ENCODE measurements at regions not wholly inside any gene's neighbourhood (a gene's known extent, or its start where the extent isn't known, plus 50 kb on each side); places are given as distances from the start of the nearest gene placed in this dataset.

DNA sequence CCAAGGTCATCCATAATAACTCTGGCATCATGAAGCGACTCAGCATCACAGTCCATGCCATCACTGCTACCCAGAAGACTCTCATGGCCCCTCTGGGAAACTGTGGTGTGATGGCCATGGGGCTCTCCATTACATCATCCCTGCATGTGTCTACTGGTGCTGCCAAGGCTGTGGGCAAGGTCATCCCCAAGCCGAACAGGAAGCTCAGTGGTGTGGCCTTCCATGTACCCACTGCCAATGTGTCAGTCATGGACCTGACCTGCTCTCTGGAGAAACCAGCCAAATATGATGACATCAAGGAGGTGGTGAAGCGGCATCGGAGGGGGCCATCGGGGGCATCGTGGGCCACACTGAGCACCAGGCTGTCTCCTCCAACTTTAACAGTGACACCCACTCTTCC, 65.1 kb upstream of the ARHGAP29 start:
- Histone ChIP-seq H3K4me3 (no peak overlapping the region), H3K9me3 (no peaks in the 10 kb centered on the region), H3K27me3 (no peaks in the 10 kb centered on the region), H3K27ac (replicated peaks in 1 of 4) (no peak overlapping the region), H3K4me1 (peaks cover 14 to 47% (median 22%) of the 10 kb centered on the region in 4 donors), H3K36me3 (no peaks in the 10 kb centered on the region)
- intact Hi-C loops (cut with DNase I): no loop called here
- TF ChIP-seq, protein P1, sequence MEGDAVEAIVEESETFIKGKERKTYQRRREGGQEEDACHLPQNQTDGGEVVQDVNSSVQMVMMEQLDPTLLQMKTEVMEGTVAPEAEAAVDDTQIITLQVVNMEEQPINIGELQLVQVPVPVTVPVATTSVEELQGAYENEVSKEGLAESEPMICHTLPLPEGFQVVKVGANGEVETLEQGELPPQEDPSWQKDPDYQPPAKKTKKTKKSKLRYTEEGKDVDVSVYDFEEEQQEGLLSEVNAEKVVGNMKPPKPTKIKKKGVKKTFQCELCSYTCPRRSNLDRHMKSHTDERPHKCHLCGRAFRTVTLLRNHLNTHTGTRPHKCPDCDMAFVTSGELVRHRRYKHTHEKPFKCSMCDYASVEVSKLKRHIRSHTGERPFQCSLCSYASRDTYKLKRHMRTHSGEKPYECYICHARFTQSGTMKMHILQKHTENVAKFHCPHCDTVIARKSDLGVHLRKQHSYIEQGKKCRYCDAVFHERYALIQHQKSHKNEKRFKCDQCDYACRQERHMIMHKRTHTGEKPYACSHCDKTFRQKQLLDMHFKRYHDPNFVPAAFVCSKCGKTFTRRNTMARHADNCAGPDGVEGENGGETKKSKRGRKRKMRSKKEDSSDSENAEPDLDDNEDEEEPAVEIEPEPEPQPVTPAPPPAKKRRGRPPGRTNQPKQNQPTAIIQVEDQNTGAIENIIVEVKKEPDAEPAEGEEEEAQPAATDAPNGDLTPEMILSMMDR (IDR thresholded peaks at IDR 0.05): no peak
- TF ChIP-seq EP300 (IDR thresholded peaks at IDR 0.05): no peak
- no peak for TF ChIP-seq POLR2A (IDR thresholded peaks at IDR 0.05; ENCODE audit: low read depth)
- TF ChIP-seq POLR2AphosphoS5 (IDR thresholded peaks at IDR 0.05): no peak
- peak; percentile 75 for DNase-seq (ENCODE audit: extremely low spot score)
- WGBS: 100% methylated on average over 4 of the region's 6 CpGs

DNA sequence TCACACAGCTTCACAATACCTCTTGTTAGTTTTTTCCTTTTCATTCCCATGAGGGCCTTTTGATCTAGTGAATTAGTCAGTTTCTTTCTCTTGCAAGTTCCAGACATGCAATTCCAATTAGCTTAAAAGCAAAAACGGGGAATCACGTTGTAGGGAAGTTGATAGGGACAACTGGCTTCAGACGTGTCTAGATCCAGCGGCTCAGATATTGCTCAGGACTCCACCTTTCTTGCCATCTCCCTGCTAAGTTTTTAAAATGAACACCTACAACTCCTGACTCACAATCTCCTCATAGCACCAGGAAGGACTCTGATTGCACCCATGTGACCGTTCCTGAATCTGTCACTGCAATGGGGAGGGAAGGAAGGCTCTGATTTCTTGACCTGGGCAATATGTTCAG, 63.8 kb upstream of the ARHGAP29 start:
- Histone ChIP-seq H3K9me3 (no peaks in the 10 kb centered on the region), H3K27ac (replicated peaks in 1 of 4) (peak overlapping the region in 1 of 4 donors; percentile 71), H3K27me3 (no peaks in the 10 kb centered on the region), H3K36me3 (no peaks in the 10 kb centered on the region), H3K4me3 (no peak overlapping the region), H3K4me1 (peaks cover 18 to 55% (median 28%) of the 10 kb centered on the region in 4 donors)
- DNase-seq (ENCODE audit: extremely low spot score): peak; percentile 24
- WGBS: 81% methylated on average over 5 of the region's 5 CpGs
- TF ChIP-seq EP300 (IDR thresholded peaks at IDR 0.05) (no peak), POLR2A (IDR thresholded peaks at IDR 0.05; ENCODE audit: low read depth) (no peak), POLR2AphosphoS5 (IDR thresholded peaks at IDR 0.05) (no peak)
- TF ChIP-seq, protein P1 (IDR thresholded peaks at IDR 0.05): no peak
- intact Hi-C loops (cut with DNase I): no loop called here

DNA sequence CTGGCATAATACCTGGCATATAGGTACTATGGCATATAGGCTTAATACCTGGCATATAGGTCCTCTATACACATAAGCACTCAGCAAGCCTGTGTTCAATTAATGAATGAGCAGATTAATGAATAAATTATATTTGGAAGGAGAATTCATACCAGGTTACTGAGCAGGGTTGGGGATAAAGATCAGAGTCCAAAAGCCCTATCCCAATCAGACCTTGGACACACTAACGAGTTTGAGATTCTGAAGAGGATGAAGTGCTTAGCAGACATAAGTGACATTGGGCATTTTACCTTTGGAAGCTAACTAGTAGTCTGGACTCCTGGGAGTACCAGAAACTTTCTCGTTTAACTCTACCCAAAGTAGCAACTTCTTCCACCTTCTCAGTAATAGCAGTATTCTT, 63.3 kb upstream of the ARHGAP29 start:
- Histone ChIP-seq H3K36me3 (no peaks in the 10 kb centered on the region), H3K27me3 (no peaks in the 10 kb centered on the region), H3K4me1 (peaks cover 18 to 55% (median 31%) of the 10 kb centered on the region in 4 donors), H3K27ac (replicated peaks in 1 of 4) (peak overlapping the region; percentile 16 to 73 (median 66)), H3K4me3 (no peak overlapping the region), H3K9me3 (no peaks in the 10 kb centered on the region)
- WGBS: 89% methylated on average over 2 of the region's 2 CpGs
- TF ChIP-seq POLR2A (IDR thresholded peaks at IDR 0.05; ENCODE audit: low read depth) (no peak), POLR2AphosphoS5 (IDR thresholded peaks at IDR 0.05) (no peak), EP300 (IDR thresholded peaks at IDR 0.05) (no peak)
- TF ChIP-seq, protein P1 (IDR thresholded peaks at IDR 0.05): no peak
- peak; percentile 10 for DNase-seq (ENCODE audit: extremely low spot score)
- intact Hi-C loops (cut with DNase I): no loop called here

DNA sequence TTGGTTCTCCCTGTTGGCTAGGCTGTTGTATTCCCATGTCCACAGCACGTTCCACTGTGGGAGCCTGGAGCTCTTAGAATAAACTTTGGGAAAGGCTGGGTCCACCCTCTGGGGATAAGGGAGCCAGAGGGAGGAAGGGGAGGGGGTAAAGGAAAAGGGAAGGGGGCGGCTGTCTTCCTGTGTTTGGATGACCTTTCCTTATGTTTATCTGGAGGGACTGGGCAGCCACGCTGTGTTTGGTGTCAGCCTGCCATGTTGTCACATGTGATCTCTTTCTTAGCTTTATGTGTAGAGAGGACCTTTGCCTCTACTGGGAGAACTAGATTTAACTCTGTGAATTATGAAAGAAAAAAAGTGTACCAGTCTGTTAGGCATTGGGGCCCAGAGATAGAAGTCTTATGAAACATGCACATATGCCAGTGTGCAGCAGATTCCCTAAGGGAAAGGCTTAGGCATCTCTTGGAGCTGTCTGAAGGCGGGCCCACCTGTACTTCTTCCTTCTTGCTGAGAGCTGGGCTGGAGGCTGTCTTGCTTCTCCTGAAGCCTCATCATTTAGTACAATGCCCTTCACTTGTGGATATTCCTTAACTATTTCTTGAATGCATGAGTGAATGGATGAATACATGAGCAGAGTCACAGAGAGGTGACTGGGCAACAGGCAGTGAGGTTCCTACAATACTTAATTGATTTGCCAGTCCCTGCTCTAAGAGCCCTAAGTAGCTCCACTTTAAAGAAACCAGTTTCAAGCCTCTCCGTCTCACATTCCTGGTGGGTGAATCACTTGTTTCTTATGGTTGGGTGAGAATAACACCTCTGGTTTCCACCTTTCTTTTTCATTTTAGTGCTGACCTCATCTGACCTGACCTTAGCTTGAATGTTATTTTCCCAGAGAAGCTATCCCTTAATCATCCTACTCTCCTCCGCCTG, 62.5 kb upstream of the ARHGAP29 start:
- DNase-seq (ENCODE audit: extremely low spot score): peak; percentile 80
- intact Hi-C loops (cut with DNase I): no loop called here
- WGBS: 62% methylated on average over 6 of the region's 6 CpGs
- H3K36me3 ChIP-seq: no peaks in the 10 kb centered on the region
- peaks cover 18 to 55% (median 33%) of the 10 kb centered on the region in 4 donors for H3K4me1 ChIP-seq
- H3K4me3 ChIP-seq: no peak overlapping the region
- no peaks in the 10 kb centered on the region for H3K27me3 ChIP-seq
- no peaks in the 10 kb centered on the region for H3K9me3 ChIP-seq
- peak overlapping the region; percentile 58 to 73 (median 66) for H3K27ac ChIP-seq (replicated peaks in 1 of 4)
- TF ChIP-seq EP300 (IDR thresholded peaks at IDR 0.05) (no peak), POLR2AphosphoS5 (IDR thresholded peaks at IDR 0.05) (no peak), POLR2A (IDR thresholded peaks at IDR 0.05; ENCODE audit: low read depth) (no peak)
- TF ChIP-seq, protein P1 (IDR thresholded peaks at IDR 0.05): no peak

Measured in esophagus muscularis mucosa (tissue), 4 donors.